ENCODE measurements at regions not wholly inside any gene's neighbourhood (a gene's known extent, or its start where the extent isn't known, plus 50 kb on each side); places are given as distances from the start of the nearest gene placed in this dataset.

DNA sequence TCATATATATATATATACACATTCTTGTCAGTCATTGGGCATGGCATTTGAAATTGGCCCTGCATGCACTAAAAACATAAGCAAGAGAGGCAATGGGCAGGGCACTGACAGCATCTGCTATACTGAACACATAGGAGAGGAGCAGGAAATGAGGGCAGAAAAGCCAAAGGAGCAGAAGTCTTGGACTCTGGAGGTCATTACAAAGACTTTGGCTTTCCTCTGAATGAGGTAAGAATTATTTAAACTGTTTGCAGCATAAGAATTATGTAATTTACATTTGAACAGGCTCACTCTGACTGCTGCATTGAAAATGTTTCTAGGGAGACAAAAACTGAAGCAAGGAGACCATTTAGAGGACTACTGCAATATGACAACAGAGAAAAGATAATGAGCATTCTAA, 396.5 kb downstream of the PRDM5 start:
- Histone ChIP-seq H3K27ac (ENCODE audit: low read length) (no peak overlapping the region), H3K36me3 (ENCODE audit: control insufficient read depth, insufficient read depth, low read length) (no peaks in the 10 kb centered on the region), H3K4me1 (ENCODE audit: control insufficient read depth, insufficient read depth, low read length) (no peaks in the 10 kb centered on the region), H3K4me3 (ENCODE audit: low read depth in 2 of 2, low read length in 2 of 2) (no peak overlapping the region), H3K27me3 (ENCODE audit: control insufficient read depth, insufficient read depth, low read length) (no peaks in the 10 kb centered on the region), H3K9me3 (ENCODE audit: control insufficient read depth, insufficient read depth, low read depth, low read length) (no peaks in the 10 kb centered on the region)
- TF ChIP-seq, protein P1, sequence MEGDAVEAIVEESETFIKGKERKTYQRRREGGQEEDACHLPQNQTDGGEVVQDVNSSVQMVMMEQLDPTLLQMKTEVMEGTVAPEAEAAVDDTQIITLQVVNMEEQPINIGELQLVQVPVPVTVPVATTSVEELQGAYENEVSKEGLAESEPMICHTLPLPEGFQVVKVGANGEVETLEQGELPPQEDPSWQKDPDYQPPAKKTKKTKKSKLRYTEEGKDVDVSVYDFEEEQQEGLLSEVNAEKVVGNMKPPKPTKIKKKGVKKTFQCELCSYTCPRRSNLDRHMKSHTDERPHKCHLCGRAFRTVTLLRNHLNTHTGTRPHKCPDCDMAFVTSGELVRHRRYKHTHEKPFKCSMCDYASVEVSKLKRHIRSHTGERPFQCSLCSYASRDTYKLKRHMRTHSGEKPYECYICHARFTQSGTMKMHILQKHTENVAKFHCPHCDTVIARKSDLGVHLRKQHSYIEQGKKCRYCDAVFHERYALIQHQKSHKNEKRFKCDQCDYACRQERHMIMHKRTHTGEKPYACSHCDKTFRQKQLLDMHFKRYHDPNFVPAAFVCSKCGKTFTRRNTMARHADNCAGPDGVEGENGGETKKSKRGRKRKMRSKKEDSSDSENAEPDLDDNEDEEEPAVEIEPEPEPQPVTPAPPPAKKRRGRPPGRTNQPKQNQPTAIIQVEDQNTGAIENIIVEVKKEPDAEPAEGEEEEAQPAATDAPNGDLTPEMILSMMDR (IDR thresholded peaks at IDR 0.05): no peak
- TF ChIP-seq, protein P2, sequence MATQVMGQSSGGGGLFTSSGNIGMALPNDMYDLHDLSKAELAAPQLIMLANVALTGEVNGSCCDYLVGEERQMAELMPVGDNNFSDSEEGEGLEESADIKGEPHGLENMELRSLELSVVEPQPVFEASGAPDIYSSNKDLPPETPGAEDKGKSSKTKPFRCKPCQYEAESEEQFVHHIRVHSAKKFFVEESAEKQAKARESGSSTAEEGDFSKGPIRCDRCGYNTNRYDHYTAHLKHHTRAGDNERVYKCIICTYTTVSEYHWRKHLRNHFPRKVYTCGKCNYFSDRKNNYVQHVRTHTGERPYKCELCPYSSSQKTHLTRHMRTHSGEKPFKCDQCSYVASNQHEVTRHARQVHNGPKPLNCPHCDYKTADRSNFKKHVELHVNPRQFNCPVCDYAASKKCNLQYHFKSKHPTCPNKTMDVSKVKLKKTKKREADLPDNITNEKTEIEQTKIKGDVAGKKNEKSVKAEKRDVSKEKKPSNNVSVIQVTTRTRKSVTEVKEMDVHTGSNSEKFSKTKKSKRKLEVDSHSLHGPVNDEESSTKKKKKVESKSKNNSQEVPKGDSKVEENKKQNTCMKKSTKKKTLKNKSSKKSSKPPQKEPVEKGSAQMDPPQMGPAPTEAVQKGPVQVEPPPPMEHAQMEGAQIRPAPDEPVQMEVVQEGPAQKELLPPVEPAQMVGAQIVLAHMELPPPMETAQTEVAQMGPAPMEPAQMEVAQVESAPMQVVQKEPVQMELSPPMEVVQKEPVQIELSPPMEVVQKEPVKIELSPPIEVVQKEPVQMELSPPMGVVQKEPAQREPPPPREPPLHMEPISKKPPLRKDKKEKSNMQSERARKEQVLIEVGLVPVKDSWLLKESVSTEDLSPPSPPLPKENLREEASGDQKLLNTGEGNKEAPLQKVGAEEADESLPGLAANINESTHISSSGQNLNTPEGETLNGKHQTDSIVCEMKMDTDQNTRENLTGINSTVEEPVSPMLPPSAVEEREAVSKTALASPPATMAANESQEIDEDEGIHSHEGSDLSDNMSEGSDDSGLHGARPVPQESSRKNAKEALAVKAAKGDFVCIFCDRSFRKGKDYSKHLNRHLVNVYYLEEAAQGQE (IDR thresholded peaks at IDR 0.05; ENCODE audit: insufficient read depth in 1 of 2, low read depth in 2 of 2, low read length in 1 of 2): no peak
- no peak for TF ChIP-seq SIN3A (IDR thresholded peaks at IDR 0.05; ENCODE audit: borderline replicate concordance, insufficient read depth, low read depth, low read length)
- no peak for TF ChIP-seq POLR2AphosphoS5 (IDR thresholded peaks at IDR 0.05; ENCODE audit: low read depth, low read length)
- no peak for TF ChIP-seq TCF7L2 (IDR thresholded peaks at IDR 0.05; ENCODE audit: low read depth, low read length)
- no peak for DNase-seq (ENCODE audit: low read depth, low spot score)
- BruUV-seq (replicated peaks): no TSS peak
- no peak for ATAC-seq
- intact Hi-C loops (cut with micrococcal nuclease; ENCODE audit: unreplicated experiment) (no loop called here), in situ Hi-C loops (cut with HindIII; ENCODE audit: low pct_unique_long_range_greater_than_20kb, low sequenced_read_pairs) (no loop called here)
- ChIA-PET CTCF (no interaction called here), POLR2A (no interaction called here)

DNA sequence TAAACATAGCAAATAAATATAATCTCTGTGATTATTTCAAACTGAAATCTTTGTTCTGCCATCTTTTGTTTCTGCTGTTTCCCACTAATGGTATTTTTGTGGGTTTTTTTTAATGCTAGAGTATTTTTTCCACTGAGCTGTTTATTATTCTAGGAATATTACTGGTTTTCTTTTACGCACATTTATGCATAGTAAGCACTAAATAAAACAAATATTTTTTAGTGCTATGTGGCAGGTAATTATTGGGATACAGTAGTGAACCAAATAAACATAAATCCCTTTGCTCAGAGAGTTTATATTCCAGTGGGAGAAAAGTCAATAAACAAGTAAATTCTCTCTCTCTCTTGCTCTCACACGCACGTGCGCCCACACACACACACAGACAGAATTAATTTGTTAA, 397.4 kb downstream of the PRDM5 start:
- BruUV-seq (replicated peaks): no TSS peak
- Histone ChIP-seq H3K27me3 (ENCODE audit: control insufficient read depth, insufficient read depth, low read length) (no peaks in the 10 kb centered on the region), H3K27ac (ENCODE audit: low read length) (no peak overlapping the region), H3K36me3 (ENCODE audit: control insufficient read depth, insufficient read depth, low read length) (no peaks in the 10 kb centered on the region), H3K4me3 (ENCODE audit: low read depth in 2 of 2, low read length in 2 of 2) (no peak overlapping the region), H3K4me1 (ENCODE audit: control insufficient read depth, insufficient read depth, low read length) (no peaks in the 10 kb centered on the region), H3K9me3 (ENCODE audit: control insufficient read depth, insufficient read depth, low read depth, low read length) (no peaks in the 10 kb centered on the region)
- ChIA-PET POLR2A (no interaction called here), CTCF (no interaction called here)
- no peak for DNase-seq (ENCODE audit: low read depth, low spot score)
- no peak for ATAC-seq
- intact Hi-C loops (cut with micrococcal nuclease; ENCODE audit: unreplicated experiment): no loop called here
- TF ChIP-seq, protein P1 (IDR thresholded peaks at IDR 0.05): no peak
- TF ChIP-seq TCF7L2 (IDR thresholded peaks at IDR 0.05; ENCODE audit: low read depth, low read length): no peak
- no peak for TF ChIP-seq POLR2AphosphoS5 (IDR thresholded peaks at IDR 0.05; ENCODE audit: low read depth, low read length)
- TF ChIP-seq, protein P2 (IDR thresholded peaks at IDR 0.05; ENCODE audit: insufficient read depth in 1 of 2, low read depth in 2 of 2, low read length in 1 of 2): no peak
- TF ChIP-seq SIN3A (IDR thresholded peaks at IDR 0.05; ENCODE audit: borderline replicate concordance, insufficient read depth, low read depth, low read length): no peak
- in situ Hi-C loops (cut with HindIII; ENCODE audit: low pct_unique_long_range_greater_than_20kb, low sequenced_read_pairs): no loop called here

Data from Panc1 (cell line).